ENCODE measurements at regions not wholly inside any gene's neighbourhood (a gene's known extent, or its start where the extent isn't known, plus 50 kb on each side); places are given as distances from the start of the nearest gene placed in this dataset.

- TF ChIP-seq CTCF (IDR thresholded peaks at IDR 0.05; ENCODE audit: insufficient read depth, low read length) (no peak), POLR2AphosphoS5 (IDR thresholded peaks at IDR 0.05; ENCODE audit: low read depth) (no peak), REST (IDR thresholded peaks at IDR 0.05; ENCODE audit: insufficient replicate concordance, low read depth) (no peak), GABPA (IDR thresholded peaks at IDR 0.05; ENCODE audit: low read depth) (no peak)
These were observed 209.8 kb upstream of the CTAGE1 start for GRCh38 chr18:22627506-22627905.

Measured in HL-60 (cell line).